ENCODE measurements at regions not wholly inside any gene's neighbourhood (a gene's known extent, or its start where the extent isn't known, plus 50 kb on each side); places are given as distances from the start of the nearest gene placed in this dataset.

GRCh38 chr6:18335948-18336347 lies 51.2 kb upstream of the RNF144B start:
- TF ChIP-seq CTCF (IDR thresholded peaks at IDR 0.05; ENCODE audit: low read depth, low read length) = no peak
- DNase-seq (ENCODE audit: extremely low read depth, low read depth) = no peak

- no peak for TF ChIP-seq CTCF (IDR thresholded peaks at IDR 0.05; ENCODE audit: low read depth, low read length)
- DNase-seq (ENCODE audit: extremely low read depth, low read depth) = no peak
These were observed 52.9 kb upstream of the RNF144B start for GRCh38 chr6:18334251-18334650.

GRCh38 chr6:18330548-18331081 lies 56.5 kb upstream of the RNF144B start:
- no peak for TF ChIP-seq CTCF (IDR thresholded peaks at IDR 0.05; ENCODE audit: low read depth, low read length)
- DNase-seq (ENCODE audit: extremely low read depth, low read depth) = no peak

GRCh38 chr6:18329776-18330175 lies 57.4 kb upstream of the RNF144B start:
- DNase-seq (ENCODE audit: extremely low read depth, low read depth) = no peak
- TF ChIP-seq CTCF (IDR thresholded peaks at IDR 0.05; ENCODE audit: low read depth, low read length) = no peak

- no peak for DNase-seq (ENCODE audit: extremely low read depth, low read depth)
- TF ChIP-seq CTCF (IDR thresholded peaks at IDR 0.05; ENCODE audit: low read depth, low read length) = no peak
These were observed 58.6 kb upstream of the RNF144B start for GRCh38 chr6:18328540-18328939.

- DNase-seq (ENCODE audit: extremely low read depth, low read depth) = no peak
- TF ChIP-seq CTCF (IDR thresholded peaks at IDR 0.05; ENCODE audit: low read depth, low read length) = no peak
These were observed 59.1 kb upstream of the RNF144B start for GRCh38 chr6:18328070-18328469.

GRCh38 chr6:18327626-18328025 lies 59.5 kb upstream of the RNF144B start:
- no peak for DNase-seq (ENCODE audit: extremely low read depth, low read depth)
- no peak for TF ChIP-seq CTCF (IDR thresholded peaks at IDR 0.05; ENCODE audit: low read depth, low read length)

Measured in AG09319 (cell line).